Body of pancreas (tissue), 4 donors: ENCODE measurements at regions not wholly inside any gene's neighbourhood (a gene's known extent, or its start where the extent isn't known, plus 50 kb on each side); places are given as distances from the start of the nearest gene placed in this dataset.

ENCODE experiments used
- CTCF ChIP-seq, 7 experiments: fragments of 450-650 bp in 4 of 7; fragments of 200-600 bp in 3 of 7; sonication (generic) in 3 of 7; IDR thresholded peaks; one replicate each; pipeline ENCODE4 v1.5.1; 2016 to 2019; ENCODE audit warnings: antibody characterized with exemption in 7 of 7
- POLR2A ChIP-seq, 3 donors: fragments of 450-650 bp; IDR thresholded peaks; one replicate each; pipeline ENCODE4 v1.6.1; 2016; ENCODE audit warnings: antibody characterized with exemption in 3 of 3, mild to moderate bottlenecking in 2 of 3

DNA sequence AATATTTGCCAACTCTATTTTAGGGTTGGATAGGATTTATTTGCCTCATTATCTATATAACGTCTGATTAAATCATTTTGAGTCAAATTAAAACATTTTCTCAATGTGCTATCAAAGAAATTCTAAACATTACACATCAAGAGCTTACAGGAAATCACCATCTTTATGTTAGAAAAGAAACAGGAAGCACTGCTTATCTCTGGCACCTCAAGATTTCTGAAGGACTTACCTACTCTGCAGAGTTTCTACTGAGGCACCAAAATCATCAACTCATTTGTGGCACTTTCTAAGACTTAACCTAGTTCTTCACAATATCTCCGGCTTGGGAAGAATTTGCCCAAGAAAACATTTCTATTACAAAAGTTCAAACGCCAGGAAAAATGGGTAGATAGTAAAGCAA, 181.3 kb upstream of the EOMES start:
- TF ChIP-seq CTCF (IDR thresholded peaks at IDR 0.05) (no peak), POLR2A (IDR thresholded peaks at IDR 0.05) (no peak)
